NCI-H1930 (cell line): ENCODE measurements at regions not wholly inside any gene's neighbourhood (a gene's known extent, or its start where the extent isn't known, plus 50 kb on each side); places are given as distances from the start of the nearest gene placed in this dataset.
"Not testable (repeated sequence)": the region's sequence is repeated elsewhere in the genome, so short reads cannot be mapped to it uniquely, and the experiment has no call there.

Experiments used
- DNase-seq, 2 experiments: peaks; one replicate each; lab custom pipeline; 2025; lab: John Stamatoyannopoulos, UW

DNA sequence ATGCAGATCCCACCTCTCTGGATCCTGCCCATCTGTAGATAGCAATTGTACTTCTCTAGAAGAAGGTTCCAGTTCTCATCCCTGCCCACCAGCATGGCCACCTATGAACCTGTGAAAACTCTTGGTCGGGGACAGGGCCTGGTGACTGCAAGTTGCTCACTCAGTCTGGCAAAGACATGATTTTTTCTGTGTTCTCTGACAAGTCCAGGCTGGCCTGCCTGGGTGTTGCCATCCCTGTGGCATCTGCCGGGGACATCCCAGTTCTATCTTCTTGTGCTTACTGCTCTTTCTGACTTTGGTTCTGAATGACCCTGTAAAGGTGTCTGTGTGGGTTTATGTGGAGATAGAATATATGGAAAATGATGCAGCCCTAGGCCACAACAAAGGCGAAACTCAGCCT, 545.8 kb downstream of the INSC start:
- DNase-seq: no peak

DNA sequence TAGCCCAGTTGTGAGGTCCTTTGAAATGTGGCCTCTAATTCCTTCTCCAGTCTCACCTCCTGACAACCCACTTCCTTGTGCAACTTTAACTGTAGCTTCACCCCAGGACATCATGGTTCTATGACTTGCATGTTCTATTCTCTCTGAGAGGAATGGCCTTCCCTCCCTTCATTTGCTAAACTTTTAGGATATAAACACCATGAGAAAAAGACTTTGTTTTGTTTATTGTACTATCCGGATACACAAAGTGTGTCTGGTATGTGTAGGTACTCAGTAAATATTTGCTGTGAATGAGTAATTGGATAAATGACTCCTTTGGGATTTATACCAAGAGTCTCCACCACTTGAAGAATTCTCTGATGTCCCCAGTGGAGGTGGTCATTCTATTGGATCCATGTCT, 547.6 kb downstream of the INSC start:
- no peak for DNase-seq

GRCh38 chr11:15663777-15664218, 549.1 kb downstream of the INSC start:
- no peak for DNase-seq

GRCh38 chr11:15665368-15665871, 550.7 kb downstream of the INSC start:
- no peak for DNase-seq

GRCh38 chr11:15667127-15667725, 552.5 kb downstream of the INSC start:
- DNase-seq: no peak

DNA sequence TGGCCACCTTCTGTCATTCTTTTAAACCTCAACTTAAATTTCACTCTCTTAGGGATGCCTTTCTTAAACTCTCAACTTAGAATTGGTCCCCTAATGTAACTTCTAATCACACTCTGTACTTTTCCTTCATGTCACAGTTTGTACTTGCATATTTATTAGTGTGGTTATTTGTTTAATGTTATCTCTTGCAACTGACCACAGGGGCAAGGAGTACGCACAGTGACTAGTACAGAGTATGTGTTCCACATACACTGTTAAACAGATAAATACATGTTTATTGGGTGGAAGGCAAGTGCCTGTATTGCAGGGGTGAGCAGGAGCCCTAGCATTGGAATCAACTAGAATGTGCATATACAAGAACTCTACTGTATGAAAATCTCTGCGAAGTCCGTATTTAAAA, 554.0 kb downstream of the INSC start:
- DNase-seq: no peak

GRCh38 chr11:15670520-15671070, 555.9 kb downstream of the INSC start:
- DNase-seq: no peak

GRCh38 chr11:15671216-15671615, 556.5 kb downstream of the INSC start:
- no peak for DNase-seq

DNA sequence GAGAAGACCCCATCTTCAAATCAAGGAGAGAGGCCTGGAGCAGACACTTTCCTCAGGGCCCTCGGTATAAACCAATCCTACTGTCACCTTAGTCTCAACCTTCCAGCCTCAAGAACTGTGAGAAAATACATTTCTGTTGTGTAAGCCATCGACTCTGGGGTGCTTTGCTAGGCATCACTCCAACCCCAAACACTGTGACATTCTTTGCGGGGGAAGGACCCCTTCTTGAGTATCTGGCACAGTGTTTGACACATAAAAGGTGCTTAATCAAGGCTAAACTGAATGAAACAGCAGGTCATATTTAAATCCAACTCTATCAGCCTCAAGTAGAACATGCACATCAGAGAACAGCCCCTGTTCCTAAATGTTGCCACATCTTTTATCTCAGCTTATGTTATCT, 558.1 kb downstream of the INSC start:
- no peak for DNase-seq

DNA sequence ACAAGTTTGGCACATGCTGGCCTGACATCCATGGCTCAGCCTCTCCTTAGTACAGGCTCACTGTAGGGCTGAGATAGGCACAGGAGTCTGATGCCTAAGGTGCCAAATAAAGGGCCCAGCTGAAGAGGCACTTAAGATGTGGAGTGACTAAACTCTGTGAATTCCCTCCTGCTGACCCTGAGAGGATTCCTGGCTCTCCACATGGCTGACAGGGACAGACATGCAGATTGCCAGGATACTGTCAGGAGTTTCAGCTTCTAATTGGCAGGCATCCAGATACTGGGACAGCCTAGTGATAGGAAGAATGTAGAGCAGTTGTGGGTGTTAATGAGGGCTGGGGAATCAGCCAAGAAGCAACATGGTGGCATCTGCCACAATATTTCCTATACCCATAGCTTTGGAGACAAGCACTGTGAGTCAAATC, 558.7 kb downstream of the INSC start:
- DNase-seq: no peak

GRCh38 chr11:15674756-15675155, 560.0 kb downstream of the INSC start:
- DNase-seq: no peak

DNA sequence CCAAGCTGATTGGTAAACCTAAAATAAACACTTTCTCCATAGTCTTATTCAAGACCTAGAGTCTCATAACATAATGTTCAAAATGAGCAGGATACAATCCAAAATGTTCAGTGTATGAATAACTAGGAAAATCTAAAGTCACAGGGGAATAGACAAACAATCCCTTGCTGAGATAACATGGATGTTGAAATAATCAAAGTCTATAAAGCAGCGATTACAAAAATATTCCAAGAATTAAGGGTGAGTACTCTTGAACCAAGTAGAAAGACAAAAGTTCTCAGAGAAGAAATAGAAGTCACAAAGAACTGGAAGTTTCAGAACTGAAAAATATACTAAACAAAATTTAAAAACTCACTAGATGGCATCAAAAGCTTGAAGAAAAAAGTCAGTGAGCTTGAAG, 561.0 kb downstream of the INSC start:
- DNase-seq: no peak

GRCh38 chr11:15677181-15677580, 562.5 kb downstream of the INSC start:
- no peak for DNase-seq

- no peak for DNase-seq
Measured at GRCh38 chr11:15683528-15683927, 568.8 kb downstream of the INSC start.

- DNase-seq: no peak
Measured at GRCh38 chr11:15685306-15685705, 570.6 kb downstream of the INSC start.

DNA sequence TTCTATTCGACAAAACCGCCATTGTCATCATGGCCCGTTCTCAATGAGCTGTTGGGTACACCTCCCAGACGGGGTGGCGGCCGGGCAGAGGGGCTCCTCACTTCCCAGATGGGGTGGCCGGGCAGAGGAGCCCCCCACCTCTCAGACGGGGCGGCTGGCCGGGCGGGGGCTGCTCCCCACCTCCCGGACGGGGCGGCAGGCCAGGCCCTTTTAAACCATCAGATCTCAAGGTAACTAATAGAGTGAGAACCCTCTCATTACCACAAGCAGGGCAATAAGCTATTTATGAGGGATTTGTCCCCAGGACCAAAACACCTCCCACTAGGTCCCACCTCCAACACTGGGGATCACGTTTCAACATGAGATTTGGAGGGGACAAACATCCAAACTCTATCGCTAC, 571.5 kb downstream of the INSC start:
- not testable (repeated sequence) for DNase-seq

DNA sequence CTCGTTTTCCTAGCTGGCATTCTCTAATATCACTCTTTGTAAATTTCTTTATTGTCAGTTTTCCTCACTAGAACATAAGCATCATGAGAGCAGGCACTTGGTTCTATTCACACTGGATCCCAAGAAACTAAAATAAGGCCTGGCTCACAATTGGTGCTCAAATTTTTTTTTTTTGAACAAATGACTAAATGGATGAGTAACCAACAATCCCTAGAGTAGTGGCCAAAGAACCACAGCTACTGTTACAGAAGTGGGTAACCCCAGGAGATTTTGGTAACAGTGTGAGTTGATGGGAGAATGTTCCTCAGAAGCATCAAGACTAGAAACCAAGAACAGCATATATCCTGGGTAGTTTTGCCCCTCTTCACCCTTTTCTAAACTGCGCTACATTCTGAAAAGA, 572.6 kb downstream of the INSC start:
- DNase-seq: no peak

DNA sequence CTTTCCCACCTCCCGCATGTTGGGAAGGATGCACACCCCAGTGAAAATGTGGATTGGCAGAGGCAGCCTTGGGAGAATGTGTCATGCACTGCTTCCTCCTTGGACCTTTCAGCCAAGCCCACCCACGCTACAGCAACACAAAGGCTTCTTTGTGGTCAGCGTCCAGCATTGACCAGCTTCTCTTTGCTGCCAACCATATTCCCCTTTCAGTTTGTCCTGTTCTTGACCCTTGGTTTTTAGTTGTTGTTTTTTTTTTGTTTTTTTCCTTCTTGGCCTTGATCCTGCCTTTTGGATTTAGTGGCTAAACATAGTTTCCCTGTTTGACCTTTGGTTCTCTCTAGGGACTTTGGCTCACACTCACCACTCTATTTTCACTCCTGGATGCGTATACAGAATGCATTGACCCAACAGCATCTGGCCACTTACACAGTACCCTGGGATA, 573.6 kb downstream of the INSC start:
- DNase-seq: no peak

DNA sequence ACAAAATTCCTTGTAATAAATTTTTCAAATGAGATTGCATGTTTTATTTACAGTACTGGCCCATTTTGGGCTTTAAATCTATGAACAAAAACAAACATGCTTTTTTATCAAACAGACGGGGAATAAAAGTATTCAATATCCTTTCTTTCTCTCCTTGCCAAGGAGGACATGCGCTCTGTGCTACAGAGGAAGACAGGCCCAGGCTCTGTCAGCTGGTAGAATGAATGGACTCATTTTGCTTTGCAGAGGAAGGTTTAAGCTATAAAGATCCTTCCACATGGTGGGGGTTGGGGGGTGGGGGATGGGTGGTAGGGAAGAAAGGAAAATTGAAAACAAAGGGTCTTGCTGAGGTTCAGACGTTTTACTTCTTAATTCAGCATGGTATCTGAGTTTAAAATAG, 575.6 kb downstream of the INSC start:
- DNase-seq: no peak

- no peak for DNase-seq
Measured at GRCh38 chr11:15692739-15693138, 578.0 kb downstream of the INSC start.

DNA sequence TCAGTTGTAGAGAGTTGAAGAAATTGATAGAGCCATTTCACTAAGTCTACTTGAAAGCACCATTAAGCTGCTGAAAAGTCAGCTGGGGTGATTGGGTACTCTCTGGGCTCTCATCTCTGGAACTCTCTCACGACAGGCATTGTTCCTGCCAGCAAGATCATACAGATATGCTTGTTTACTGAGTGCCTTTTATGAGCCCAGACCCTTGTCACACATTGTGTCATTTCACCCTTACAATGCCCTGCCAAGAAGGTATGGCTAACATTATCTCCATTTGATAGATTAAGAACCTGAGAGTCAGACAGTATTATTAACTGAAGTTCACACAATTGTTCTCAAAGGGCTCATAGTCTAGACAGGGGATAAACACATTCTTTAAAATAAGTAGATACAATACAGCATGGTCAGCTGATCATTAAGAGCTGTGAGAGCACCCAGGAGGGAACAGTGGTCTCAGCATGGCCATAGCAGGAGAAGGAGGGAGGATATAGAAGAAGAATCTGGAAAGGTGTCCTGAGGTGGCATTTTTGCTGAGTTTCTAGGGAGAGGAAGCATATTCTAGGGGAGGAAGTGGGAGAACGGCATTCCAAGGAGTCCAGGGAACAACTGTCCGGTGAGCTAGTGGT, 580.5 kb downstream of the INSC start:
- no peak for DNase-seq

DNA sequence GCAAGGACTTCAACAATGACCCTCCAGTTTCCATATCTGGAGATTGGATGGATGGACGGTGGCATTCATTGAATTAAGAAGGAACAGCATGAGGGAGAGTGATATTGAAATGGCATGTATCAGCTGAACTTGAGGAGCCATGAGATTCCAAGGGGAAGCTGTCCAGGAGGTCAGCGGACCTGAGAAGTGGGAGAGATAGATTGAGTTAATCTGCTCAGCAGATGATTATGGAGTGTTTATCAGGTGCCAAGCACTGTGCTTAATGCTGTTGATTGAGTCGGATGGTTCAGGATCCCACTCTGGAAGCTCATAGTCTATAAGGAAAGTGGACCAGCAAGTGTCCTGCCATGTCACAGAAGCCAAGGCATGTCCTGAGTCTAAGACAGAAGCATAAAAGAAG, 581.3 kb downstream of the INSC start:
- no peak for DNase-seq

DNA sequence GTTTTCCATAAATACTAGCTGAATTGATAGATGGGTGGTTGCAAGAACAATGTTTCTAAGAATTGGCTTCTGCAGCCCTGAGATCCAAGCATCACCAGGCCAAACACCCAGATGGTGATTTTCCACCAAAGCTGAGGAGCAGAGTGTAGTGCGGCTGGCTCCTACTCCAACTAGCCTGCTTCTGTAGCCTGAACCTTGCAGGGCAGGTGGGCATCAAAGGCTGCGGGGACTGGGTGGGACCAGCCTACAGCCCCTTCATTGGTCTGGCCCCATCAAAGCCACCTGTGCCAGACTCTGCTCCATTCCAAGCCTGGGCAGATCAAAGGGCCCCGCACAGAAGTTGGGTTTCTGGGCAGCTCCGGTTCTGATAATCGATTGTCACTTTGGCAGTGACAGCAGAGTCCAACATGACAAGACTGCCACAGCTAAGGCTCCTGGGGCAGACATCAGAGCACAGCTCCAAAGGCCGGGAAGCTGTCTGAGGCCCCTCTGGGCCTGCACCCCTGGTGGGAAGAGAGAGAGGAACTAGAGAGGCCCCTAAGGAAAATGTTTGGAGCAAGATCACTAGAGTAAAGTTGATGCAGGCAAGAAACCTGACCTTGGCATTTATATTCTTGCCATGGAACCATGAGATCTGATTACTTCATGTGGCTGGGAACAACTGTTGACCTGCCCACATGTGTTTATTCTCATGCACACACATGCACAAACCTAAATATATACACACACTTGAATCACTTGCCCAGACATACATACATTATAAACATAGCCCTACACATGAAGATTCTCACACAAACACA, 582.9 kb downstream of the INSC start:
- no peak for DNase-seq
